H1 (cell line): ENCODE measurements at regions not wholly inside any gene's neighbourhood (a gene's known extent, or its start where the extent isn't known, plus 50 kb on each side); places are given as distances from the start of the nearest gene placed in this dataset.

Experiments
- BRCA1 ChIP-seq: IDR thresholded peaks from 2 replicates; pipeline ENCODE4 v1.6.1; 2012; ENCODE audit warnings: low read depth, low read length, improper control_type of control experiment
- CBX8 ChIP-seq: fragments of 300-800, 300-1000 bp; sonication (generic); IDR thresholded peaks from 2 replicates; pipeline ENCODE4 v1.7.1; 2016; ENCODE audit warnings: low read depth, low read length, borderline replicate concordance
- CEBPB ChIP-seq: IDR thresholded peaks from 2 replicates; pipeline ENCODE4 v1.6.1; 2012; ENCODE audit warnings: low read depth, low read length
- CHD7 ChIP-seq: fragments of 300-600 bp; sonication (generic); IDR thresholded peaks from 2 replicates; pipeline ENCODE4 v1.7.1; 2012; ENCODE audit warnings: low read length, moderate library complexity, mild to moderate bottlenecking, inconsistent platforms; ENCODE audit not compliant: insufficient replicate concordance
- GABPA ChIP-seq: IDR thresholded peaks from 2 replicates; pipeline ENCODE4 v1.6.1; 2011; ENCODE audit warnings: mild to moderate bottlenecking, low read length, moderate library complexity, borderline replicate concordance; ENCODE audit not compliant: insufficient read depth
- JUND ChIP-seq: IDR thresholded peaks from 2 replicates; pipeline ENCODE4 v1.6.1; 2011; ENCODE audit warnings: mild to moderate bottlenecking, improper control_type of control experiment, low read length
- MAFK ChIP-seq: IDR thresholded peaks from 2 replicates; pipeline ENCODE4 v1.6.1; 2012; ENCODE audit warnings: low read depth, mild to moderate bottlenecking, improper control_type of control experiment, low read length
- MAX ChIP-seq: IDR thresholded peaks from 2 replicates; pipeline ENCODE4 v1.6.1; 2012; ENCODE audit warnings: inconsistent platforms
- POLR2A ChIP-seq, 2 experiments: IDR thresholded peaks; 1 replicate in 1 of 2; 2 replicates in 1 of 2; pipeline ENCODE4 v1.6.1; 2011; ENCODE audit warnings: low read depth in 2 of 2, low read length in 2 of 2, mild to moderate bottlenecking in 2 of 2; ENCODE audit errors: control extremely low read depth in 1 of 2
- POLR2AphosphoS5 ChIP-seq: IDR thresholded peaks from 2 replicates; pipeline ENCODE4 v1.6.1; 2011; ENCODE audit warnings: low read depth, low read length
- SUZ12 ChIP-seq: fragments of 200-600 bp; sonication (generic); IDR thresholded peaks from 2 replicates; pipeline ENCODE4 v1.6.1; 2012; ENCODE audit warnings: mild to moderate bottlenecking, inconsistent platforms, low read length, moderate library complexity, mixed read lengths
- TAF1 ChIP-seq: IDR thresholded peaks from 2 replicates; pipeline ENCODE4 v1.6.1; 2011; ENCODE audit warnings: mild to moderate bottlenecking, low read depth, low read length
- TBP ChIP-seq: IDR thresholded peaks from 2 replicates; pipeline ENCODE4 v1.6.1; 2011; ENCODE audit warnings: low read depth, low read length, improper control_type of control experiment
- TEAD4 ChIP-seq: IDR thresholded peaks from 2 replicates; pipeline ENCODE4 v1.6.1; 2012; ENCODE audit warnings: low read depth, low read length, inconsistent platforms, mixed read lengths

GRCh38 chr7:159200421-159200820, 55.8 kb upstream of the VIPR2 start (continued):
- TF ChIP-seq CHD7 (no peak), POLR2AphosphoS5 (no peak), TAF1 (no peak), JUND (no peak), POLR2A (IDR thresholded peaks at IDR 0.05; ENCODE audit: control extremely low read depth in 1 of 2, low read depth in 2 of 2, low read length in 2 of 2) (no peak), TBP (no peak), BRCA1 (no peak), MAFK (no peak), GABPA (no peak), SUZ12 (no peak), TEAD4 (no peak), CBX8 (no peak), MAX (no peak), CEBPB (no peak)
